Naive thymus-derived CD8-positive, alpha-beta T cell (primary cell): ENCODE measurements at regions not wholly inside any gene's neighbourhood (a gene's known extent, or its start where the extent isn't known, plus 50 kb on each side); places are given as distances from the start of the nearest gene placed in this dataset.
"Not testable (repeated sequence)": the region's sequence is repeated elsewhere in the genome, so short reads cannot be mapped to it uniquely, and the experiment has no call there.

Experiments used
- ATAC-seq, 2 donors: fragments of 150-1000 bp; cut with Tn5 transposase in 1 of 2; sonication (Bioruptor Pico), chemical (Tn5 transposase) in 1 of 2; 1 replicate in 1 of 2; 2 replicates in 1 of 2; pipeline ENCODE4 v1.10.0; 2021; ENCODE audit warnings: mild to moderate bottlenecking in 2 of 2, moderate library complexity in 2 of 2
- POLR2A ChIA-PET: fragments of 350-600 bp; sonication (Branson Sonifier 250); formaldehyde crosslinking; loops from one replicate; lab custom pipeline; 2021; ENCODE audit warnings: antibody characterized with exemption; lab: Charles Lee
- DNase-seq, 10 donors: peaks; one replicate each; pipeline versions ENCODE4 v3.0.0 to v3.0.0-alpha.2; 2020 to 2022
- H3K27ac Mint-ChIP-seq, 10 donors: one replicate each; pipeline ENCODE4 v1.8.0; 2020 to 2022; ENCODE audit warnings: mild to moderate bottlenecking in 10 of 10, mixed read lengths in 10 of 10, moderate library complexity in 4 of 10, inconsistent platforms in 1 of 10
- H3K27me3 Mint-ChIP-seq, 5 donors: one replicate each; pipeline ENCODE4 v1.8.0; 2021 to 2022; ENCODE audit warnings: mixed read lengths in 5 of 5
- H3K36me3 Mint-ChIP-seq, 3 donors: one replicate each; pipeline ENCODE4 v1.8.0; 2020 to 2022; ENCODE audit warnings: mixed read lengths in 3 of 3, mild to moderate bottlenecking in 2 of 3, inconsistent platforms in 1 of 3
- H3K4me1 Mint-ChIP-seq, 4 donors: one replicate each; pipeline ENCODE4 v1.8.0; 2021 to 2022; ENCODE audit warnings: mixed read lengths in 4 of 4
- H3K4me3 Mint-ChIP-seq, 10 donors: one replicate each; pipeline ENCODE4 v1.8.0; 2020 to 2022; ENCODE audit warnings: mild to moderate bottlenecking in 10 of 10, mixed read lengths in 10 of 10, moderate library complexity in 6 of 10, inconsistent platforms in 1 of 10
- H3K9me3 Mint-ChIP-seq, 9 donors: one replicate each; pipeline ENCODE4 v1.8.0; 2020 to 2022; ENCODE audit warnings: mixed read lengths in 9 of 9, mild to moderate bottlenecking in 3 of 9, inconsistent platforms in 1 of 9, moderate library complexity in 1 of 9

- DNase-seq = no peak
- Mint-ChIP-seq H3K27ac (no peak overlapping the region), H3K36me3 (no peaks in the 10 kb centered on the region), H3K27me3 (peaks cover 10 to 44% (median 26%) of the 10 kb centered on the region in 5 donors), H3K9me3 (no peaks in the 10 kb centered on the region), H3K4me1 (peaks cover 0 to 7% (median 0%) of the 10 kb centered on the region in 4 donors), H3K4me3 (no peak overlapping the region)
- POLR2A ChIA-PET = no interaction called here
- ATAC-seq = peak in 1 of 2 donors; percentile 29
Measured at GRCh38 chr17:31680126-31680525, 178.9 kb downstream of the COPRS start.

- peaks cover 10 to 49% (median 29%) of the 10 kb centered on the region in 5 donors for H3K27me3 Mint-ChIP-seq
- ATAC-seq (no peak), DNase-seq (no peak)
- POLR2A ChIA-PET = no interaction called here
- no peak overlapping the region for H3K27ac Mint-ChIP-seq
- H3K4me1 Mint-ChIP-seq = peaks cover 0 to 7% (median 0%) of the 10 kb centered on the region in 4 donors
- no peak overlapping the region for H3K4me3 Mint-ChIP-seq
- H3K36me3 Mint-ChIP-seq = no peaks in the 10 kb centered on the region
- H3K9me3 Mint-ChIP-seq = no peaks in the 10 kb centered on the region
Measured at GRCh38 chr17:31679667-31680066, 179.4 kb downstream of the COPRS start.

- peaks cover 0 to 7% (median 0%) of the 10 kb centered on the region in 4 donors for H3K4me1 Mint-ChIP-seq
- DNase-seq = peak in 1 of 10 donors; percentile 5
- peaks cover 8 to 52% (median 31%) of the 10 kb centered on the region in 5 donors for H3K27me3 Mint-ChIP-seq
- POLR2A ChIA-PET = no interaction called here
- no peaks in the 10 kb centered on the region for H3K9me3 Mint-ChIP-seq
- no peak overlapping the region for H3K4me3 Mint-ChIP-seq
- no peak overlapping the region for H3K27ac Mint-ChIP-seq
- no peak for ATAC-seq
- no peaks in the 10 kb centered on the region for H3K36me3 Mint-ChIP-seq
Measured at GRCh38 chr17:31678431-31678830, 180.6 kb downstream of the COPRS start.

GRCh38 chr17:31677681-31678080 lies 181.4 kb downstream of the COPRS start:
- Mint-ChIP-seq H3K27ac (peak overlapping the region in 1 of 10 donors; percentile 58), H3K36me3 (no peaks in the 10 kb centered on the region), H3K4me3 (no peak overlapping the region), H3K9me3 (peaks cover 0 to under 1% (median 0%) of the 10 kb centered on the region in 9 donors), H3K27me3 (peaks cover 9 to 57% (median 31%) of the 10 kb centered on the region in 5 donors), H3K4me1 (peaks cover 0 to 7% (median 0%) of the 10 kb centered on the region in 4 donors)
- ATAC-seq = no peak
- POLR2A ChIA-PET = interaction anchor here (0.6 kb wide), 1 partner anchor 249 kb away, joined by 7 read pairs; no protein-coding TSS in a partner anchor
- DNase-seq = no peak

- Mint-ChIP-seq H3K9me3 (peaks cover 0 to 6% (median 0%) of the 10 kb centered on the region in 9 donors), H3K36me3 (no peaks in the 10 kb centered on the region), H3K27me3 (peaks cover 11 to 63% (median 31%) of the 10 kb centered on the region in 5 donors), H3K4me1 (peaks cover 0 to 7% (median under 1%) of the 10 kb centered on the region in 4 donors), H3K4me3 (no peak overlapping the region), H3K27ac (no peak overlapping the region)
- no peak for DNase-seq
- no peak for ATAC-seq
- POLR2A ChIA-PET = no interaction called here
Measured at GRCh38 chr17:31677036-31677435, 182.0 kb downstream of the COPRS start.

- ATAC-seq, DNase-seq, H3K27ac Mint-ChIP-seq, H3K4me3 Mint-ChIP-seq, H3K36me3 Mint-ChIP-seq, H3K4me1 Mint-ChIP-seq, POLR2A ChIA-PET: not testable (repeated sequence)
- peaks cover 9 to 60% (median 34%) of the 10 kb centered on the region in 5 donors for H3K27me3 Mint-ChIP-seq
- H3K9me3 Mint-ChIP-seq = peaks cover 0 to 12% (median 0%) of the 10 kb centered on the region in 9 donors
Measured at GRCh38 chr17:31675392-31675791, 183.7 kb downstream of the COPRS start.

- peaks cover 6 to 57% (median 31%) of the 10 kb centered on the region in 5 donors for H3K27me3 Mint-ChIP-seq
- no peak overlapping the region for H3K27ac Mint-ChIP-seq
- H3K36me3 Mint-ChIP-seq = peaks cover 0 to 4% (median 3%) of the 10 kb centered on the region in 3 donors
- ATAC-seq (no peak), DNase-seq (no peak)
- POLR2A ChIA-PET = no interaction called here
- H3K4me3 Mint-ChIP-seq = no peak overlapping the region
- H3K4me1 Mint-ChIP-seq = peaks cover 0 to 2% (median 0%) of the 10 kb centered on the region in 4 donors
- peaks cover 0 to 12% (median 0%) of the 10 kb centered on the region in 9 donors for H3K9me3 Mint-ChIP-seq
Measured at GRCh38 chr17:31674717-31675349, 184.2 kb downstream of the COPRS start.

- Mint-ChIP-seq H3K9me3 (peaks cover 0 to 16% (median 2%) of the 10 kb centered on the region in 9 donors), H3K27me3 (peaks cover 10 to 57% (median 36%) of the 10 kb centered on the region in 5 donors), H3K4me3 (no peak overlapping the region), H3K4me1 (peaks cover 0 to 2% (median 0%) of the 10 kb centered on the region in 4 donors), H3K36me3 (peaks cover 0 to 8% (median 4%) of the 10 kb centered on the region in 3 donors), H3K27ac (no peak overlapping the region)
- POLR2A ChIA-PET = no interaction called here
- ATAC-seq (no peak), DNase-seq (no peak)
Measured at GRCh38 chr17:31674305-31674704, 184.7 kb downstream of the COPRS start.

- POLR2A ChIA-PET = no interaction called here
- H3K27ac Mint-ChIP-seq = no peak overlapping the region
- H3K9me3 Mint-ChIP-seq = peaks cover 0 to 19% (median 2%) of the 10 kb centered on the region in 9 donors
- H3K36me3 Mint-ChIP-seq = peaks cover 0 to 10% (median 4%) of the 10 kb centered on the region in 3 donors
- H3K27me3 Mint-ChIP-seq = peaks cover 14 to 64% (median 39%) of the 10 kb centered on the region in 5 donors
- peaks cover 0 to 2% (median 0%) of the 10 kb centered on the region in 4 donors for H3K4me1 Mint-ChIP-seq
- no peak for ATAC-seq
- DNase-seq = no peak
- H3K4me3 Mint-ChIP-seq = no peak overlapping the region
Measured at GRCh38 chr17:31673076-31673475, 186.0 kb downstream of the COPRS start.

GRCh38 chr17:31672161-31672819 lies 186.8 kb downstream of the COPRS start:
- ATAC-seq = no peak
- DNase-seq = no peak
- Mint-ChIP-seq H3K9me3 (peaks cover 0 to 19% (median 4%) of the 10 kb centered on the region in 9 donors), H3K36me3 (peaks cover 0 to 10% (median 4%) of the 10 kb centered on the region in 3 donors), H3K27me3 (peaks cover 17 to 63% (median 40%) of the 10 kb centered on the region in 5 donors), H3K4me3 (no peak overlapping the region), H3K27ac (no peak overlapping the region), H3K4me1 (peaks cover 0 to 2% (median 0%) of the 10 kb centered on the region in 4 donors)
- POLR2A ChIA-PET = no interaction called here

GRCh38 chr17:31663576-31663975 lies 195.5 kb downstream of the COPRS start:
- Mint-ChIP-seq H3K36me3 (peaks cover 0 to 21% (median 0%) of the 10 kb centered on the region in 3 donors), H3K4me1 (peaks cover 0 to 2% (median 0%) of the 10 kb centered on the region in 4 donors), H3K27me3 (peaks cover 11 to 23% (median 15%) of the 10 kb centered on the region in 5 donors), H3K9me3 (peaks cover 8 to 51% (median 19%) of the 10 kb centered on the region in 9 donors), H3K4me3 (peak overlapping the region in 1 of 10 donors; percentile 0), H3K27ac (no peak overlapping the region)
- POLR2A ChIA-PET = no interaction called here
- DNase-seq (no peak), ATAC-seq (no peak)

GRCh38 chr17:31660684-31661083 lies 198.4 kb downstream of the COPRS start:
- peaks cover 0 to 14% (median 0%) of the 10 kb centered on the region in 3 donors for H3K36me3 Mint-ChIP-seq
- POLR2A ChIA-PET = interaction anchor here (0.6 kb wide), 1 partner anchor 10 kb away, joined by 3 read pairs; no protein-coding TSS in a partner anchor
- peaks cover 0 to 2% (median 0%) of the 10 kb centered on the region in 4 donors for H3K4me1 Mint-ChIP-seq
- H3K27me3 Mint-ChIP-seq = peaks cover 0 to 22% (median 17%) of the 10 kb centered on the region in 5 donors
- DNase-seq (no peak), ATAC-seq (no peak)
- no peak overlapping the region for H3K27ac Mint-ChIP-seq
- no peak overlapping the region for H3K4me3 Mint-ChIP-seq
- peaks cover 5 to 35% (median 19%) of the 10 kb centered on the region in 9 donors for H3K9me3 Mint-ChIP-seq

- peaks cover 3 to 11% (median 7%) of the 10 kb centered on the region in 9 donors for H3K9me3 Mint-ChIP-seq
- peaks cover 0 to 4% (median 0%) of the 10 kb centered on the region in 3 donors for H3K36me3 Mint-ChIP-seq
- no peak overlapping the region for H3K27ac Mint-ChIP-seq
- no peak overlapping the region for H3K4me3 Mint-ChIP-seq
- ATAC-seq (no peak), DNase-seq (no peak)
- H3K4me1 Mint-ChIP-seq = peaks cover 0 to 2% (median under 1%) of the 10 kb centered on the region in 4 donors
- peaks cover 0 to 22% (median 16%) of the 10 kb centered on the region in 5 donors for H3K27me3 Mint-ChIP-seq
- POLR2A ChIA-PET = no interaction called here
Measured at GRCh38 chr17:31657876-31658275, 201.2 kb downstream of the COPRS start.
